A549 (cell line): ENCODE measurements at regions not wholly inside any gene's neighbourhood (a gene's known extent, or its start where the extent isn't known, plus 50 kb on each side); places are given as distances from the start of the nearest gene placed in this dataset.

Experiments
- ATAC-seq, 2 experiments: fragments of 200-7000 bp in 1 of 2; fragments of >200 bp in 1 of 2; cut with Nextera tagmentation in 1 of 2; cut with Tn5 transposase in 1 of 2; 3 replicates each; pipeline versions ENCODE4 v1.8.0 to v1.9.1; 2018 to 2020; ENCODE audit warnings: mild to moderate bottlenecking in 1 of 2, moderate library complexity in 1 of 2
- CTCF ChIA-PET: fragments of 300-600 bp; sonication (Branson Sonifier 250); formaldehyde crosslinking; extraction: SDS; loops from one replicate; lab custom pipeline; 2021; ENCODE audit warnings: antibody characterized with exemption, inconsistent platforms; lab: Yijun Ruan, JAX
- POLR2A ChIA-PET: fragments of 350-600 bp; formaldehyde crosslinking; extraction: SDS; loops from one replicate; lab custom pipeline; 2021; ENCODE audit warnings: antibody characterized with exemption, inconsistent platforms; lab: Yijun Ruan, JAX
- DNase-seq, 2 experiments: peaks; one replicate each; pipeline versions ENCODE4 v3.0.0 to v3.0.0-alpha.2; 2011 to 2016; ENCODE audit warnings: low read depth in 1 of 2, low spot score in 1 of 2
- FAIRE-seq: peaks from 2 replicates; lab custom pipeline; 2011; peaks lifted over from hg19 to GRCh38; lab: Jason Lieb, UNC
- H3K27ac ChIP-seq, 2 experiments: fragments of >200 bp; sonication (Bioruptor Twin); formaldehyde crosslinking; 3 replicates each; pipeline ENCODE4 v1.5.1; 2016 to 2017
- H3K4me1 ChIP-seq: fragments of >200 bp; sonication (Bioruptor Twin); formaldehyde crosslinking; 3 replicates; pipeline ENCODE4 v1.6.1; 2016
- H3K4me2 ChIP-seq: fragments of >200 bp; sonication (Bioruptor Twin); formaldehyde crosslinking; 3 replicates; pipeline ENCODE4 v1.6.1; 2016
- H3K4me3 ChIP-seq: fragments of >200 bp; sonication (Bioruptor Twin); formaldehyde crosslinking; 3 replicates; pipeline ENCODE4 v1.5.1; 2016
- H3K9me3 ChIP-seq: fragments of >200 bp; sonication (Bioruptor Twin); formaldehyde crosslinking; 3 replicates; pipeline ENCODE4 v1.6.1; 2016
- ATOH8 ChIP-seq: fragments of 250-450 bp; sonication (Bioruptor Pico); IDR thresholded peaks from 2 replicates; pipeline ENCODE4 v1.5.0; 2020; ENCODE audit warnings: low read depth, mild to moderate bottlenecking, moderate library complexity
- BCL3 ChIP-seq: fragments of >200 bp; sonication (Bioruptor Twin); formaldehyde crosslinking; IDR thresholded peaks from 3 replicates; pipeline ENCODE4 v1.6.1; 2016
- CBX2 ChIP-seq: fragments of 200-600 bp; sonication (generic); IDR thresholded peaks from 2 replicates; pipeline ENCODE4 v1.6.1; 2016; ENCODE audit warnings: low read depth, mild to moderate bottlenecking, borderline replicate concordance
- CBX8 ChIP-seq: fragments of 200-600 bp; sonication (generic); IDR thresholded peaks from 2 replicates; pipeline ENCODE4 v1.6.1; 2016
- E2F6 ChIP-seq: IDR thresholded peaks from 2 replicates; pipeline ENCODE4 v1.6.1; 2012; ENCODE audit warnings: low read depth, borderline replicate concordance
- ELK1 ChIP-seq: fragments of 150-350 bp; IDR thresholded peaks from 2 replicates; pipeline ENCODE4 v1.6.1; 2014; ENCODE audit warnings: low read depth, mild to moderate bottlenecking, low read length
- ESRRA ChIP-seq: fragments of 150-350 bp; IDR thresholded peaks from 2 replicates; pipeline ENCODE4 v1.6.1; 2014; ENCODE audit warnings: mild to moderate bottlenecking, low read length, borderline replicate concordance
- FOSB ChIP-seq: fragments of 250-450 bp; sonication (Bioruptor Pico); IDR thresholded peaks from 2 replicates; pipeline ENCODE4 v1.5.0; 2020; ENCODE audit warnings: mild to moderate bottlenecking, moderate library complexity
- FOSL2 ChIP-seq, 2 experiments: fragments of 450-650 bp in 1 of 2; fragments of >200 bp in 1 of 2; sonication (Bioruptor Twin) in 1 of 2; formaldehyde crosslinking; IDR thresholded peaks; 2 replicates each; pipeline versions ENCODE4 v1.5.0 to v1.6.1; 2016 to 2020; ENCODE audit warnings: mild to moderate bottlenecking in 1 of 2, moderate library complexity in 1 of 2
- HDAC2 ChIP-seq: fragments of 200-600 bp; sonication (generic); IDR thresholded peaks from 2 replicates; pipeline ENCODE4 v1.6.1; 2016
- HOXB13 ChIP-seq: fragments of 250-450 bp; sonication (Bioruptor Pico); IDR thresholded peaks from 2 replicates; pipeline ENCODE4 v1.5.0; 2020; ENCODE audit warnings: low read depth, mild to moderate bottlenecking, moderate library complexity
- HOXB5 ChIP-seq: fragments of 250-450 bp; sonication (Bioruptor Pico); IDR thresholded peaks from 2 replicates; pipeline ENCODE4 v1.5.0; 2020; ENCODE audit warnings: mild to moderate bottlenecking, moderate library complexity
- MAFK ChIP-seq: fragments of 450-650 bp; IDR thresholded peaks from 2 replicates; pipeline ENCODE4 v1.6.1; 2014; ENCODE audit not compliant: partially characterized antibody
- MAZ ChIP-seq: fragments of 150-350 bp; IDR thresholded peaks from 2 replicates; pipeline ENCODE4 v1.6.1; 2014; ENCODE audit warnings: antibody characterized with exemption, low read depth, low read length, borderline replicate concordance
- NFE2L2 ChIP-seq: fragments of 150-350 bp; conservative IDR thresholded peaks from 2 replicates; pipeline ENCODE4 v1.6.1; 2014; ENCODE audit warnings: low read length
- NPAS2 ChIP-seq: fragments of 250-450 bp; sonication (Bioruptor Pico); IDR thresholded peaks from 2 replicates; pipeline ENCODE4 v1.8.0; 2022; ENCODE audit warnings: mild to moderate bottlenecking, moderate library complexity, borderline replicate concordance
- NR3C1 ChIP-seq: fragments of >200 bp; sonication (Bioruptor Twin); formaldehyde crosslinking; IDR thresholded peaks from 3 replicates; pipeline ENCODE4 v1.6.1; 2017
- PBX3 ChIP-seq: IDR thresholded peaks from 2 replicates; pipeline ENCODE4 v1.6.1; 2012
- PHF8 ChIP-seq: fragments of 200-600 bp; sonication (generic); IDR thresholded peaks from 2 replicates; pipeline ENCODE4 v1.6.1; 2016; ENCODE audit warnings: low read depth, mild to moderate bottlenecking, antibody characterized with exemption, moderate library complexity, borderline replicate concordance
- POLR2A ChIP-seq: IDR thresholded peaks from 2 replicates; pipeline ENCODE4 v1.6.1; 2012; ENCODE audit warnings: mild to moderate bottlenecking, low read length
- POLR2AphosphoS2 ChIP-seq: conservative IDR thresholded peaks from 2 replicates; pipeline ENCODE4 v1.6.1; 2012; ENCODE audit warnings: low read length, improper control_type of control experiment, inconsistent platforms
- RAD21 ChIP-seq, 2 experiments: fragments of >200 bp in 1 of 2; sonication (Bioruptor Twin) in 1 of 2; formaldehyde crosslinking in 1 of 2; IDR thresholded peaks in 1 of 2; conservative IDR thresholded peaks in 1 of 2; 2 replicates in 1 of 2; 3 replicates in 1 of 2; pipeline ENCODE4 v1.6.1; 2012 to 2018; ENCODE audit warnings: inconsistent platforms in 1 of 2
- RCOR1 ChIP-seq: fragments of 150-350 bp; IDR thresholded peaks from 2 replicates; pipeline ENCODE4 v1.6.1; 2014; ENCODE audit warnings: antibody characterized with exemption, low read length, low read depth
- USF2 ChIP-seq: fragments of 450-650 bp; IDR thresholded peaks from 2 replicates; pipeline ENCODE4 v1.6.1; 2014; ENCODE audit warnings: antibody characterized with exemption
- ZC3H11A ChIP-seq: fragments of 450-650 bp; IDR thresholded peaks from 2 replicates; pipeline ENCODE4 v1.6.1; 2014; ENCODE audit warnings: antibody characterized with exemption, mild to moderate bottlenecking
- ZFP36 ChIP-seq: fragments of 450-650 bp; IDR thresholded peaks from 2 replicates; pipeline ENCODE4 v1.6.1; 2014; ENCODE audit warnings: borderline replicate concordance; ENCODE audit not compliant: partially characterized antibody
- WGBS: methylation state at CpG from one replicate; pipeline ENCODE4 v1.1.6; 2017; ENCODE audit errors: missing lambda C conversion rate; 5-methylcytosine and 5-hydroxymethylcytosine counted together

GRCh38 chr11:95385577-95385976, 154.6 kb upstream of the SESN3 start:
- ChIA-PET CTCF (no interaction called here), POLR2A (no interaction called here)
- no peak for FAIRE-seq
- Histone ChIP-seq H3K4me3 (no peak overlapping the region), H3K4me1 (no peaks in the 10 kb centered on the region), H3K4me2 (no peak overlapping the region), H3K9me3 (no peaks in the 10 kb centered on the region), H3K27ac (no peak overlapping the region)
- DNase-seq = no peak
- no peak for TF ChIP-seq HDAC2
- no peak for TF ChIP-seq POLR2AphosphoS2
- ATAC-seq = no peak

GRCh38 chr11:95379479-95379878, 148.5 kb upstream of the SESN3 start:
- Histone ChIP-seq H3K9me3 (no peaks in the 10 kb centered on the region), H3K27ac (no peak overlapping the region), H3K4me3 (no peak overlapping the region), H3K4me2 (no peak overlapping the region), H3K4me1 (no peaks in the 10 kb centered on the region)
- ATAC-seq (no peak), FAIRE-seq (no peak), DNase-seq (no peak)
- POLR2A ChIA-PET = no interaction called here
- TF ChIP-seq ELK1 = no peak
- TF ChIP-seq FOSB (CRISPR knock-in tag) = no peak
- CTCF ChIA-PET = no interaction called here

GRCh38 chr11:95378789-95379188, 147.8 kb upstream of the SESN3 start:
- Histone ChIP-seq H3K27ac (no peak overlapping the region), H3K9me3 (no peaks in the 10 kb centered on the region), H3K4me1 (no peaks in the 10 kb centered on the region), H3K4me2 (no peak overlapping the region), H3K4me3 (no peak overlapping the region)
- TF ChIP-seq PHF8 = no peak
- no peak for TF ChIP-seq HOXB13 (CRISPR knock-in tag)
- no peak for TF ChIP-seq POLR2A
- no peak for TF ChIP-seq BCL3
- no peak for TF ChIP-seq RAD21 (conservative IDR thresholded peaks at IDR 0.05 in 1 of 2, IDR thresholded peaks at IDR 0.05 in 1 of 2)
- no peak for TF ChIP-seq MAFK
- TF ChIP-seq RCOR1 = no peak
- TF ChIP-seq NFE2L2 = no peak
- TF ChIP-seq CBX8 = no peak
- no peak for TF ChIP-seq HOXB5
- TF ChIP-seq ELK1 = no peak
- TF ChIP-seq USF2 = no peak
- TF ChIP-seq ZC3H11A = no peak
- TF ChIP-seq NPAS2 = no peak
- CTCF ChIA-PET = interaction anchor here (0.6 kb wide), 1 partner anchor 22 kb away, joined by 3 read pairs; no protein-coding TSS in a partner anchor
- no peak for FAIRE-seq
- no CpG with 5 or more reads among the region's 1 CpG for WGBS
- POLR2A ChIA-PET = no interaction called here
- ATAC-seq = no peak
- no peak for DNase-seq

GRCh38 chr11:95378111-95378510, 147.1 kb upstream of the SESN3 start:
- no peaks in the 10 kb centered on the region for H3K4me1 ChIP-seq
- CTCF ChIA-PET = interaction anchor here (0.6 kb wide), 1 partner anchor 22 kb away, joined by 3 read pairs; no protein-coding TSS in a partner anchor
- POLR2A ChIA-PET = no interaction called here
- ATAC-seq = no peak
- no peak for FAIRE-seq
- DNase-seq = no peak
- no peak overlapping the region for H3K4me2 ChIP-seq
- 45% methylated on average over 2 of the region's 2 CpGs for WGBS
- no peak overlapping the region for H3K27ac ChIP-seq
- H3K4me3 ChIP-seq = no peak overlapping the region
- H3K9me3 ChIP-seq = no peaks in the 10 kb centered on the region
- no peak for TF ChIP-seq MAZ
- no peak for TF ChIP-seq NR3C1
- no peak for TF ChIP-seq ATOH8
- no peak for TF ChIP-seq E2F6
- no peak for TF ChIP-seq ESRRA
- no peak for TF ChIP-seq FOSL2 (IDR thresholded peaks at IDR 0.05)
- TF ChIP-seq FOSL2 (CRISPR knock-in tag; IDR thresholded peaks at IDR 0.05) = no peak
- no peak for TF ChIP-seq PBX3
- no peak for TF ChIP-seq CBX2
- no peak for TF ChIP-seq NPAS2
- TF ChIP-seq ZFP36 = no peak
